Fibroblast of lung (primary cell): ENCODE measurements at regions not wholly inside any gene's neighbourhood (a gene's known extent, or its start where the extent isn't known, plus 50 kb on each side); places are given as distances from the start of the nearest gene placed in this dataset.
"Not testable (repeated sequence)": the region's sequence is repeated elsewhere in the genome, so short reads cannot be mapped to it uniquely, and the experiment has no call there.

ENCODE experiments used
- DNase-seq, 2 donors: peaks; one replicate each; pipeline versions ENCODE4 v3.0.0 to v3.0.0-alpha.2; 2010; ENCODE audit warnings: low read depth in 2 of 2
- H2AFZ ChIP-seq: 2 replicates; pipeline ENCODE4 v1.5.1; 2012; ENCODE audit warnings: low read length, control low read depth, inconsistent platforms
- H3K27ac ChIP-seq: 2 replicates; pipeline ENCODE4 v1.5.1; 2011; ENCODE audit warnings: low read length, control low read depth; ENCODE audit not compliant: insufficient read depth
- H3K27me3 ChIP-seq: 2 replicates; pipeline ENCODE4 v1.5.1; 2011; ENCODE audit warnings: mild to moderate bottlenecking, low read length; ENCODE audit not compliant: control insufficient read depth, insufficient read depth
- H3K36me3 ChIP-seq: 2 replicates; pipeline ENCODE4 v1.5.1; 2011; ENCODE audit warnings: low read length; ENCODE audit not compliant: control insufficient read depth, insufficient read depth
- H3K4me1 ChIP-seq: 2 replicates; pipeline ENCODE4 v1.5.1; 2011; ENCODE audit warnings: low read length; ENCODE audit not compliant: control insufficient read depth, insufficient read depth; ENCODE audit errors: extremely low read depth
- H3K4me2 ChIP-seq: 2 replicates; pipeline ENCODE4 v1.5.1; 2011; ENCODE audit warnings: low read length, control low read depth; ENCODE audit not compliant: insufficient read depth; ENCODE audit errors: extremely low read depth
- H3K4me3 ChIP-seq, 4 experiments: fragments of 200-600 bp in 1 of 4; sonication (generic) in 1 of 4; replicated peaks in 1 of 4; 2 replicates each; pipeline ENCODE4 v1.5.1; 2011 to 2016; ENCODE audit warnings: low read length in 4 of 4, low read depth in 3 of 4, mild to moderate bottlenecking in 3 of 4, control low read depth in 2 of 4, inconsistent platforms in 1 of 4, mixed read lengths in 1 of 4; ENCODE audit not compliant: insufficient read depth in 1 of 4; ENCODE audit errors: control extremely low read depth in 1 of 4
- H3K79me2 ChIP-seq: 2 replicates; pipeline ENCODE4 v1.5.1; 2012; ENCODE audit warnings: mild to moderate bottlenecking, low read length, inconsistent platforms; ENCODE audit not compliant: control insufficient read depth, insufficient read depth
- H3K9ac ChIP-seq: 2 replicates; pipeline ENCODE4 v1.5.1; 2011; ENCODE audit warnings: mild to moderate bottlenecking, low read length, control low read depth; ENCODE audit not compliant: insufficient read depth
- H3K9me3 ChIP-seq: 2 replicates; pipeline ENCODE4 v1.5.1; 2012; ENCODE audit warnings: low read depth, low read length; ENCODE audit not compliant: control insufficient read depth, insufficient read depth
- H4K20me1 ChIP-seq: 2 replicates; pipeline ENCODE4 v1.5.1; 2011; ENCODE audit warnings: low read length; ENCODE audit not compliant: control insufficient read depth, insufficient read depth; ENCODE audit errors: extremely low read depth
- CTCF ChIP-seq, 2 donors: IDR thresholded peaks in 1 of 2; conservative IDR thresholded peaks in 1 of 2; 1 replicate in 1 of 2; 2 replicates in 1 of 2; pipeline ENCODE4 v1.5.1; 2011 to 2012; ENCODE audit warnings: low read length in 2 of 2, control low read depth in 1 of 2, inconsistent platforms in 1 of 2, low read depth in 1 of 2, mild to moderate bottlenecking in 1 of 2
- EZH2 ChIP-seq: IDR thresholded peaks from 2 replicates; pipeline ENCODE4 v1.5.1; 2012; ENCODE audit warnings: low read length, control low read depth, mild to moderate bottlenecking; ENCODE audit errors: missing control alignments

- TF ChIP-seq CTCF (conservative IDR thresholded peaks at IDR 0.05 in 1 of 2, IDR thresholded peaks at IDR 0.05 in 1 of 2; ENCODE audit: low read depth in 1 of 2, low read length in 2 of 2) (no peak), EZH2 (no peak)
- Histone ChIP-seq H3K4me1 (no peaks in the 10 kb centered on the region), H3K9me3 (no peaks in the 10 kb centered on the region), H3K36me3 (no peaks in the 10 kb centered on the region), H2AFZ (no peak overlapping the region), H4K20me1 (no peaks in the 10 kb centered on the region), H3K4me3 (no peak overlapping the region), H3K79me2 (no peaks in the 10 kb centered on the region), H3K27me3 (no peaks in the 10 kb centered on the region), H3K9ac (no peak overlapping the region), H3K27ac (no peak overlapping the region), H3K4me2 (no peak overlapping the region)
- DNase-seq, result no peak
Measured at GRCh38 chr2:36123995-36124394, 231.6 kb upstream of the CRIM1 start.

DNA sequence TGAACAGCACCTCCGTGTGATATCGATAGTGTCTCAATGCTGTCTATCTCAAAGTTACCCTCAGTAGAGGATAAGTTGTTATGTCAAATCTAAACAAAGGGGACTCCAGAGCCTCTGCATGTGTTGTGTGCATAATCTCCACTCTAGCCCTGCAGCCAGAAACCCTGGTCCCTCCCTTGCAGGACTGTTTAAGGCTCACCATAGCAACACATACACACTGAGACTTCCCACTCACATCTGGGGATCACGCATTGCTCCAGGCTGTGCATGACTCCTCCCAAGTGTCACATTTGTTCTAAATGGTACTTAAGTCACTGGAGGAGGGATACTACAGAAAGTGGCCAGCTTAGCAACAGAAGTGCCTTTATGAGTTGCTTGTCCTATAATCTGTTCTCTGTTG, 258.6 kb upstream of the CRIM1 start:
- no peak overlapping the region for H3K4me2 ChIP-seq
- no peaks in the 10 kb centered on the region for H3K36me3 ChIP-seq
- no peaks in the 10 kb centered on the region for H3K27me3 ChIP-seq
- no peaks in the 10 kb centered on the region for H3K4me1 ChIP-seq
- H3K9me3 ChIP-seq, result no peaks in the 10 kb centered on the region
- no peak for DNase-seq
- H3K79me2 ChIP-seq, result no peaks in the 10 kb centered on the region
- no peak overlapping the region for H3K9ac ChIP-seq
- H4K20me1 ChIP-seq, result no peaks in the 10 kb centered on the region
- no peak overlapping the region for H3K4me3 ChIP-seq
- no peak overlapping the region for H2AFZ ChIP-seq
- H3K27ac ChIP-seq, result no peak overlapping the region
- TF ChIP-seq EZH2 (no peak), CTCF (conservative IDR thresholded peaks at IDR 0.05 in 1 of 2, IDR thresholded peaks at IDR 0.05 in 1 of 2; ENCODE audit: low read depth in 1 of 2, low read length in 2 of 2) (no peak)

- H3K9me3 ChIP-seq, H4K20me1 ChIP-seq, H3K4me2 ChIP-seq, H3K36me3 ChIP-seq, H3K79me2 ChIP-seq, H3K4me3 ChIP-seq, H3K27ac ChIP-seq, H3K27me3 ChIP-seq, H3K4me1 ChIP-seq, H3K9ac ChIP-seq, DNase-seq, H2AFZ ChIP-seq: not testable (repeated sequence)
Measured at GRCh38 chr2:36091844-36092741, 263.5 kb upstream of the CRIM1 start.
